ENCODE measurements at regions not wholly inside any gene's neighbourhood (a gene's known extent, or its start where the extent isn't known, plus 50 kb on each side); places are given as distances from the start of the nearest gene placed in this dataset.

DNA sequence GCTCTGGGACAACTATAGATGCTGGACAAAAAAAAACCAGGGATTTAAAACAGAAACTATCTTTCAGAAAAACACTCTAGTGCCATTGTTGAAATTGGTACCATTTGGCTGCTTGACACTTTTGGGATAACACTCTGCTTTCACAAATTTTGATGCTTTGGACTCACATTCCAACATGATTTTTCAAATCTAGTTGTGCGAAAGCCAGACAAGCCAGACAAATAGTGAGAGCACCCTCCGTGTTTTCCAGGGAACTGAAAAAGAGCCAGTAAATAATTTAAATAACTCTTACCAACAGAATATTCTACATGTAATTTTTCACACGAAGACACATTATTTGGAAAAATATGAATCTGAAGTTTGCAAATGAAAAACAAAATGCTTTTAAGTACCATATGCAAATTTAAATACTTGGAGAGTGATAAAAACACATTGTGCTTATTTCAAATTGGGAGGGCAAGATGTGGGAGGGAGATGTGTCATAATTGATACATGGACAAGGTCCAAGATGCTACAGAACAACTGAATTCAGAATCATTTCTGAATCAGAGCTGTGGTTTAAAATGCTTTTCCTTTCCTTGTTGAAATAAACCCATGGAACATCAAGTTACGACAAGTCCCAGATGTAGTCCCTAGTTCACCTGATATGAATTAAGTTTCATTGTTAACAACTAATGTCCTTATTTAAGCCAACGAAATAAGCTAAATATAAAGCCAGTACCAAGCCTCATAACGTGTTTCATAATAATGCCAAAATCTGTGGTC is 144.2 kb upstream of the SOX2 start:
- Histone ChIP-seq H3K27me3 (replicated peaks; ENCODE audit: insufficient read depth, low read depth, low read length, poor library complexity) (peaks cover 45% of the 10 kb centered on the region), H3K36me3 (ENCODE audit: insufficient read depth, low read length, poor library complexity, severe bottlenecking) (no peaks in the 10 kb centered on the region), H3K4me3 (ENCODE audit: low read depth, low read length, poor library complexity, severe bottlenecking) (no peak overlapping the region), H3K4me1 (ENCODE audit: insufficient read depth, low read length, poor library complexity, severe bottlenecking) (no peaks in the 10 kb centered on the region), H3K9me3 (ENCODE audit: low read depth, low read length, poor library complexity, severe bottlenecking) (no peaks in the 10 kb centered on the region), H3K27ac (ENCODE audit: low read depth, low read length, poor library complexity, severe bottlenecking) (no peak overlapping the region)
- TF ChIP-seq, protein P1, sequence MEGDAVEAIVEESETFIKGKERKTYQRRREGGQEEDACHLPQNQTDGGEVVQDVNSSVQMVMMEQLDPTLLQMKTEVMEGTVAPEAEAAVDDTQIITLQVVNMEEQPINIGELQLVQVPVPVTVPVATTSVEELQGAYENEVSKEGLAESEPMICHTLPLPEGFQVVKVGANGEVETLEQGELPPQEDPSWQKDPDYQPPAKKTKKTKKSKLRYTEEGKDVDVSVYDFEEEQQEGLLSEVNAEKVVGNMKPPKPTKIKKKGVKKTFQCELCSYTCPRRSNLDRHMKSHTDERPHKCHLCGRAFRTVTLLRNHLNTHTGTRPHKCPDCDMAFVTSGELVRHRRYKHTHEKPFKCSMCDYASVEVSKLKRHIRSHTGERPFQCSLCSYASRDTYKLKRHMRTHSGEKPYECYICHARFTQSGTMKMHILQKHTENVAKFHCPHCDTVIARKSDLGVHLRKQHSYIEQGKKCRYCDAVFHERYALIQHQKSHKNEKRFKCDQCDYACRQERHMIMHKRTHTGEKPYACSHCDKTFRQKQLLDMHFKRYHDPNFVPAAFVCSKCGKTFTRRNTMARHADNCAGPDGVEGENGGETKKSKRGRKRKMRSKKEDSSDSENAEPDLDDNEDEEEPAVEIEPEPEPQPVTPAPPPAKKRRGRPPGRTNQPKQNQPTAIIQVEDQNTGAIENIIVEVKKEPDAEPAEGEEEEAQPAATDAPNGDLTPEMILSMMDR (conservative IDR thresholded peaks at IDR 0.05; ENCODE audit: low read depth, low read length) = no peak
- no peak for TF ChIP-seq EZH2 (IDR thresholded peaks at IDR 0.05; ENCODE audit: borderline replicate concordance, low read depth, low read length, poor library complexity, severe bottlenecking)
- BruUV-seq (replicated peaks) = no TSS peak
- CTCF ChIA-PET = no interaction called here
- POLR2A ChIA-PET (ENCODE audit: low non-redundant PET) = no interaction called here
- intact Hi-C loops (cut with micrococcal nuclease; ENCODE audit: unreplicated experiment) = no loop called here
- no peak for DNase-seq (ENCODE audit: low spot score)

DNA sequence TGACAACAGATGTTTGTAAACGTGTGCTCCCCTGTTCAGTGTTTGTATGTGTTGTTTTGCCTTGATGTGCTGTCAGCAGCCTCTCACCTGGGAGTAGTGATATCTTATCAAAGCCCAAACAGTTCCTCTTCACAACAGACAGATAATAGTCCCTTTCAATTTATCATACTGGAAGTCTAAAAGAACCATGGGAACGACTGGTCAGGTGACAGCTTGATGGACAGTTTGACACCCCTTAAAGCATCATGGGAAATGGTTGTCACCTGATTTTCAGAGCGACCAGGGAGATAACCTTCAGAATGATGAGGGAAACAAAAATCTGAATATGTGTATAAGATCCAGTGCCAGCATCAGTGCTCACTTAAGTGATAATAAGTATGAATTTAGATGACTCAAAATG is 146.3 kb upstream of the SOX2 start:
- H3K36me3 ChIP-seq (ENCODE audit: insufficient read depth, low read length, poor library complexity, severe bottlenecking) = no peaks in the 10 kb centered on the region
- POLR2A ChIA-PET (ENCODE audit: low non-redundant PET) = no interaction called here
- DNase-seq (ENCODE audit: low spot score) = no peak
- no peaks in the 10 kb centered on the region for H3K4me1 ChIP-seq (ENCODE audit: insufficient read depth, low read length, poor library complexity, severe bottlenecking)
- no TSS peak for BruUV-seq (replicated peaks)
- no peak overlapping the region for H3K4me3 ChIP-seq (ENCODE audit: low read depth, low read length, poor library complexity, severe bottlenecking)
- TF ChIP-seq, protein P1 (conservative IDR thresholded peaks at IDR 0.05; ENCODE audit: low read depth, low read length) = no peak
- no peak for TF ChIP-seq EZH2 (IDR thresholded peaks at IDR 0.05; ENCODE audit: borderline replicate concordance, low read depth, low read length, poor library complexity, severe bottlenecking)
- intact Hi-C loops (cut with micrococcal nuclease; ENCODE audit: unreplicated experiment) = no loop called here
- CTCF ChIA-PET = no interaction called here
- H3K27me3 ChIP-seq (replicated peaks; ENCODE audit: insufficient read depth, low read depth, low read length, poor library complexity) = peaks cover 43% of the 10 kb centered on the region
- H3K27ac ChIP-seq (ENCODE audit: low read depth, low read length, poor library complexity, severe bottlenecking) = no peak overlapping the region
- H3K9me3 ChIP-seq (ENCODE audit: low read depth, low read length, poor library complexity, severe bottlenecking) = no peaks in the 10 kb centered on the region

DNA sequence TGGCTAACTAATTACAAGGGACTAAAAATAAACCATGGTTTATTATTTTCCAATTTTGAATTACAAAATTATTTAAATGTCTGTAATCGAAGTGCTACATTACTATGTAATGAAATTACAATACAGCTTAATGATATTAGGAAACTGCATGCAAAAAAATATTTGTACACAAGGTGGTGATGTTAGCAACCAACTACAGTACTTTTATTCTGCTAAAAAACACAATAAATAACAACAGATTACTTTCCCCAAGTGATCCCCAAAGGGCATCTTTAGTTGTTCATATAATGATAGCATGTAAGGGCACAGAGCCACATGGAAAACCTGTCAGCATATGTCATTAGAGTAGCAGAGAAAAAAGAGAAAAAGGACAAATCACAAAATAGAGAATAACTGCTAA is 147.5 kb upstream of the SOX2 start:
- Histone ChIP-seq H3K4me1 (ENCODE audit: insufficient read depth, low read length, poor library complexity, severe bottlenecking) (no peaks in the 10 kb centered on the region), H3K4me3 (ENCODE audit: low read depth, low read length, poor library complexity, severe bottlenecking) (no peak overlapping the region), H3K9me3 (ENCODE audit: low read depth, low read length, poor library complexity, severe bottlenecking) (no peaks in the 10 kb centered on the region), H3K27ac (ENCODE audit: low read depth, low read length, poor library complexity, severe bottlenecking) (no peak overlapping the region), H3K36me3 (ENCODE audit: insufficient read depth, low read length, poor library complexity, severe bottlenecking) (no peaks in the 10 kb centered on the region), H3K27me3 (replicated peaks; ENCODE audit: insufficient read depth, low read depth, low read length, poor library complexity) (peaks cover 39% of the 10 kb centered on the region)
- CTCF ChIA-PET = no interaction called here
- no TSS peak for BruUV-seq (replicated peaks)
- POLR2A ChIA-PET (ENCODE audit: low non-redundant PET) = no interaction called here
- TF ChIP-seq EZH2 (IDR thresholded peaks at IDR 0.05; ENCODE audit: borderline replicate concordance, low read depth, low read length, poor library complexity, severe bottlenecking) = no peak
- TF ChIP-seq, protein P1 (conservative IDR thresholded peaks at IDR 0.05; ENCODE audit: low read depth, low read length) = no peak
- DNase-seq (ENCODE audit: low spot score) = no peak
- intact Hi-C loops (cut with micrococcal nuclease; ENCODE audit: unreplicated experiment) = no loop called here

Data from A673 (cell line).